ENCODE measurements at regions not wholly inside any gene's neighbourhood (a gene's known extent, or its start where the extent isn't known, plus 50 kb on each side); places are given as distances from the start of the nearest gene placed in this dataset.
"Not testable (repeated sequence)": the region's sequence is repeated elsewhere in the genome, so short reads cannot be mapped to it uniquely, and the experiment has no call there.

DNA sequence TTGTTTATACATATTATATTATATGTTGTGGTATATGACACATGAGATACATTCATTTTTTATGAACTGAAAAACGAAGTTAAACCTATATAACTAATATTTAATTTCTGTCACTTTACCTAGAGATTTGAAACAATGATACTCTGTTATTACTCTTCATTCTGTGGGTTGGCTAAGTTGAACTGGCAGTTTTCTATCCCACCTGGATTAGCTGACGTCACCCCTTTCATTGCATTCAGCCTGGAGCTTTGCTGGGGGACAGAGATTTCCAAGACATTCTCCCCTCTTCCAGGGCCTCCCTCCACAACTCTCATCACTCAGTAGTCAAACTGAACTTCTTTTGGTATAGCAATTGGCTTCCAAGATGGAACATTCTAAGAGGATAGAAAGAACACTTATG lies 309.2 kb upstream of the SATB1 start:
- no peak for DNase-seq (ENCODE audit: low read depth)

DNA sequence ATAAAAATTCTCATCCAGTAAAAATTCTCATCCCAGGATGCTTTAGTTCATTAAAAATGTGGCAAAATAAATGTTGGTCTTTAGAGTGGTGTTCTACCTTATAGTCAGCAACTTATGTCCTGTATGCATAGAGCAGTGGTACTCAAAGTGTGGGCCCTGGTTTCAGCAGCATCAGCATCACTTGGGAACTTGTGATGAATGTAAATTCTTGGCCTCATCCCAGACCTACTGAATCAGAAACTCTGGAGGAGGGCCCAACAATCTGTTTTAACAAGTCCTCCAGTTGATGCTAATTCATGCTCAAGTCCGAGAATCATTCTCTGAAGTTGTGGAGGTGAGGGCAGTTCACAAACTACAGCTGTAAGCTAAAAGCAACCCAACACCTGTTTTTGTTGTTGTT lies 307.3 kb upstream of the SATB1 start:
- DNase-seq (ENCODE audit: low read depth) = no peak

DNA sequence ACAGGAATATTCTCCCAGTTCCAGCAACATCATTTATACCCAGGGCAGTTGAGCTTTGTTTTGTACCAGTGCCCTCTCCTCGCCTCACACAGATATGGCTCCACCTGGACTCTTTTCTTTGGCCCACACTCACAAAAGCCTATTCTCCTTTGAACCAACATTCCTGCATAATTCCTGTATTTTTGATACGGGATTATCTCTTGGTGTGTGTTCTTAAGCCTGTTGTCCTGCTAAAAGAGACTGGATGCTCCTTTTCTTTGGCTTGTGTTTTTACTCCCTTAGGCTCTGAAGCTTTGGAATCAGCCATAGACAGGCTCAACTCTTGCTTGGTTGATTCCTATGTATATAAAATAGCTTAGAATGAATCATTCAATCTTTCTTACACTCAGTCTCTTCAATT lies 305.4 kb upstream of the SATB1 start:
- DNase-seq (ENCODE audit: low read depth) = no peak

DNA sequence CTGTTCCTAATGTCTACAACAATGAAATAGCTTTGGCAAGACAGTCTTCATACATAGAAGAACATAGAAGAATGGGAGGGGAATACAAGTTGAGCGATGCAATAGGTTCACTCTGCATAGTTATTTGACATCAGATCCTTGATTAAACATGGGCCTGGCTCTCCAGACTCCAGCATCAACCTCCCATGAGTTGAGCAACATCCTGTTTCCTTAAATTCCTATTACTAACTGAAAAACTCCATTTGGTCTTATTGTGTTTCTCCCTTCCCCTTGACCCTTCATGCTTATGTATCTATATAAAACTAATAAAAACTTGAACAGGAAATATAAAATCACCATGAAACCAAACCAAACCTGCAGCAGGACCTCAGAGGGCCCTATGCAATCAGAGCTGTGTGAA lies 304.5 kb upstream of the SATB1 start:
- DNase-seq (ENCODE audit: low read depth) = no peak

DNA sequence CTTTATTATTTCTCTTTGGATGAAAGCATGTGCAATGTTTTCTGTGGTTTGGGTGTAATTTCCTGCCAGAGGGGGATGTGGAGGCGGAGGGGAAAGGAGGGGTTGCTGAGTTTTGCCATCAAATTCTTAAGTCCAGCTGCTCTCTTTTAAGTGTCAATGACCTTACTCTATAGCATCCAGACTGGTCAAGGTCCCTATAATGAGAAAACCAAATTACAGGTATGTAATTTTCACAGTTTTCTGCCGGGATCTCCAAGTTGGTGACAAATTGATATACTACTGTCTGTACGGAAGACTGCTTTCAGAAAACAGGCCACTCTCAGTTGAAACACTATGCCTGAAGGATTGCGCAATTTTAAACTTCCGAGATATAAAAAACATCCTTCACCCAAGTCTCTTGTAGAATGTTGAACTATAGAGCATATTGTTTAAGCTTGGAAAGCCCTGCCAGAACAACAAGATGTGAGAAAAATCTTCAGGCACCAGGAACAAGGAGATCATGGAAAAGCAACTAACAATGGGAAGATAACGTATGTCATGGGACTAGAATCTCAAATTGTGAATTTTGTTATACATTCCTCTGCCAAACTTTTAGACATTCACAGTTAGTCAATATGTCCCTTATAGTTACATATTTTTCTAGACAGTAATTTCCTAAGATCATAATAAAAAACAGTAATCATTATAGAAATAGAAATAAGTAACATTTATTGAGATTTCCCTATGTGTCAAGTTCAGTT lies 300.7 kb upstream of the SATB1 start:
- no peak for DNase-seq (ENCODE audit: low read depth)

DNA sequence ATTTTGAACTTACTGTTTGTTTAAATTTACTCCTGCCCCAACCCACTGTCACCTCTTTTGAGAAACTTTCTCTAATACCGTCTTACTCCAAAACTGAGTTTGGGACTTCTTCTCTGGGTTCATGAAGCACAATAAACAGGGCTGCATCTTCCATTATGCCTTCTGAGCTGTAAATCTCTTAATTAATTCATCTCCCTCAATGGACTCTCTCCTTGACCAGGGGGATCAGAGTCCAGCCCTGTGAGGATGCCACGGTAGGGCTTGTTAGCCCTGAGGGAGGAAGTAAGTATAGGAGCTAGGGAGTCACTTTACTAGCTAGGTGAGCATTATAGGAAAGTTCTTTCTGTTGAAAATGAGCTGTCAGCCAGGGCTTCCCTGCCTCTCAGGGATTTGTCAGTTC lies 299.3 kb upstream of the SATB1 start:
- no peak for DNase-seq (ENCODE audit: low read depth)

DNA sequence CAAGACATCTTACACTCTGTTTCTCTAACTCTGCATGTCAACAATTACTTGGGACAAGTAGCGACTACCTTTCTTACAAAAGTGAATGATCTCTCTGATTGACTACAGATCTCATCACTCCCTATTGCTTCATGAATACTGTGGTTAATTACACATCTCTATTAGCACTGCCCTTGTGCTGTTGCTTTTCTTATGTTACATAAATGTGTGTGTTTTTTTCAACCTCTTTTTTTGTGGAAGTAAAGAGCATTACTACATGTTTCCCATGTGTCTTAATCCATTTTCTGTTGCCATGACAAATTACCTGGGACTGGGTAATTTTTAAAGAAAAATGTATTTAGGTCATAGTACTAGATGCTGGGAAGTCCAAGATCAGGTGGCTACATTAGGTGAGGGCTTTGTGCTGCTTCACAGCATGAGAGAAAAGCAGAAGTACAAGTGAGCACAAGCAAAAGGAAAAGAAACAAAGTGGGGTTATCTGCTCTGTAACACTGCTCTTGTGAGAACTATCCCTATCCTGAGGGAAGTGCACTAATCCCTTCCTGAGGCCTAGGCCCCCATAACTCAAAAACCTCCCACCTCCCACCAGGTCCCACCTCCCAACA lies 298.2 kb upstream of the SATB1 start:
- DNase-seq (ENCODE audit: low read depth) = no peak

DNA sequence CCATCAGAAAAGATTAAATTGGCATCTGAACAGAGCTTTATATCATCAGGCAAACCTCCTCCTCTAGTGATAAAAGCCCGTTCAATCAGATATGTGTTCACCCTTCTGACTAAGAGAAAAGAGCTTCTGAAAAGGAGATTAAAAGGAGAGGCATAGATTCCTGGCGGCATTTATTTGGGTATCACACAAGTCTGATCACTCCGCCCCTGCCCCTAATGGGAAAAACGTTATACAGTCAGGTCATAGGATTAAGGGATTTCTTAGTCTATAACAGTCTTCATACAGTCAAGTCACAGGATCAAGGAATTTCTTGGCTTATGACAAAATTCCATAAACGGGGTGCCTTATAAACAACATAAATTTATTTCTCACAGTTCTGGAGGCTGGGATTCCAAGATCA lies 295.4 kb upstream of the SATB1 start:
- DNase-seq (ENCODE audit: low read depth) = no peak

DNA sequence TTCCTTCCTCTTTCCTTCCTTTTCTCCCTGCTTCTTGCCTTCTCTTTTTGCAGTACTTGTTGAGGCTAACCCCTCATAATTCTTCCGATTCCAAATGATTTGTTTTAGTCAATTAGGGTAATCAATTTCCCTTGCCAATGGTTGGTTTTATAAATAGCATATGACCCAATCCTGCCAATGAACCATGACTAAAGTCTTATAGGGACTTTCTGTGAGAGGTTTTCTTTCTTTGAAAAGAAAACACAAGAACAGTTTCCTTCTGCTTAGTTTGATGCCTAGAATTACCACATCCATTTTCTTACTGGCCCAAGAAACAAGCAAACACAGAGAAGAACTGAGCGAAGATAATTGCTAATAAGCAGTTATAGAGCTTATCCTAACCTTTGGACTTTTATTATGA lies 292.5 kb upstream of the SATB1 start:
- DNase-seq (ENCODE audit: low read depth) = no peak

DNA sequence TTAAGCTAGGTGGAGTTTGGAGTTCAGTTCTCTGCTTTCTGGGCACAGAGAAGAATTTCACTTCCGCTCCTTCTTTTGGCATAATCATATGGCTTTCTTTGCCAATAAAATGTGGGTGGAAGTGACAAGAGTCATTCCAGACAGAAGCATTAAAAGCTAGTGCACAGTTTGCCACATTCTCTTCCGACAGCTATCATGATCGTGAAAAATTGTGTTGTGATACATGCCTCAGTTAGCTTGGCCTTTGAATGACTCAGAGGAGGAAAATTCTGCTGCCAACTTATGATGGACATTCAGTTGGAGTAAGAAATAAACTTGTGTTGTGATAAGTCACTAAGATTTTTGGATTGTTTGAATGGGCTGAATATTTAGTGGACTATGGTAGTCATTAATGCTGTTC lies 291.7 kb upstream of the SATB1 start:
- no peak for DNase-seq (ENCODE audit: low read depth)

DNA sequence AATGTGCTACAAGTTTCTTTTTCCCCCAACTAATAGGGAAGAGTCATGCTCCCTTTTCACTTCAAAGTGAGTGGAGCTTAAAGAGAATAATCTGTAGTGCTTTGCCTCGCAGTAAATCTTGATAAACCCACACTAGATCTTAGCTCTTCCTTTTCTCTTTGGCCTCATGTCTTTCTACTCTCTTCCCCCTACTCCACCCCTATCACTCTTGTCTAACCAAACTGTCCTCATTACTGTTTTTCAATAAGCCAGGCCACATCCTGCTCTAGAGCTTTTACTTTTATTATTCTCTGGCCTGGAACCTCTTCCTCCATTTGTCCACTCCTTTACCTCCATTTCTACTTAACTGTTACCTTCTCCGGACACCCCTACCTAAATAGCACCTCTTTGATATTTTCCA lies 291.0 kb upstream of the SATB1 start:
- no peak for DNase-seq (ENCODE audit: low read depth)

DNA sequence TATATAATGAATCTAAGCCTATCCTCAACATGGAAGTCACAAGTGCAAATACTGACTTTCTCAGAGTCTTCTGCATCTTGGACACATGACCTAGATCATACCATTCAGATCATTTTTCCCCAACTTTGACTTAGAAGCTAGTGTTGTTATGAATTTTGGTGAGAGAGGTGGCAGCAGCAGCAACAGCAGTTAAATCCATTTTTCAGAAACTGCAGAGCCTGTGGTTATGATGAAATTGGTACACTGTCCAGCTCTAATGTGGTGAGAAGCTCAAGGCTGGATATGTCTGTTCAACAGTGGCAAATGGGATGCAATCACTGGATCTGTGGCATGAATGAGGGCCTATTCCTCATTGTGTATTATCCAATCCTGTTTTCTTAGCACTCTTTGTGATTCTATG lies 290.1 kb upstream of the SATB1 start:
- DNase-seq (ENCODE audit: low read depth) = no peak

DNA sequence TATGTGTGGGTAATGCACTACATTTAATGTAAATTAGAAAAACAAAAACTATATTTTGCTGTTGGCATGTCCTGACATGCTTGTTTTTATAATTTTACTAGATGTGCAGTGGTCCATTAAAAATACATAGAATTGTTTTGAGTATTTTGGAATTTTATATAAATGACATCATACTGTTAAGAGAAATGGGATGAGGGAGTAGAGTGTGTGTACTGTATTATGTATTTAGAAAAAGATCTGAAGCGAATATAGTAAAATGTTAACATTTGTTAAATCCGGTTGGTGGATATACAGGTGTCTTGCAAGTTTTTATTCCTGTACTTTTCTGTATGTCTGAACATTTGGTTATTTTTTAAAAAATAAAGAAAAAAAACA lies 288.4 kb upstream of the SATB1 start:
- DNase-seq (ENCODE audit: low read depth) = no peak

DNA sequence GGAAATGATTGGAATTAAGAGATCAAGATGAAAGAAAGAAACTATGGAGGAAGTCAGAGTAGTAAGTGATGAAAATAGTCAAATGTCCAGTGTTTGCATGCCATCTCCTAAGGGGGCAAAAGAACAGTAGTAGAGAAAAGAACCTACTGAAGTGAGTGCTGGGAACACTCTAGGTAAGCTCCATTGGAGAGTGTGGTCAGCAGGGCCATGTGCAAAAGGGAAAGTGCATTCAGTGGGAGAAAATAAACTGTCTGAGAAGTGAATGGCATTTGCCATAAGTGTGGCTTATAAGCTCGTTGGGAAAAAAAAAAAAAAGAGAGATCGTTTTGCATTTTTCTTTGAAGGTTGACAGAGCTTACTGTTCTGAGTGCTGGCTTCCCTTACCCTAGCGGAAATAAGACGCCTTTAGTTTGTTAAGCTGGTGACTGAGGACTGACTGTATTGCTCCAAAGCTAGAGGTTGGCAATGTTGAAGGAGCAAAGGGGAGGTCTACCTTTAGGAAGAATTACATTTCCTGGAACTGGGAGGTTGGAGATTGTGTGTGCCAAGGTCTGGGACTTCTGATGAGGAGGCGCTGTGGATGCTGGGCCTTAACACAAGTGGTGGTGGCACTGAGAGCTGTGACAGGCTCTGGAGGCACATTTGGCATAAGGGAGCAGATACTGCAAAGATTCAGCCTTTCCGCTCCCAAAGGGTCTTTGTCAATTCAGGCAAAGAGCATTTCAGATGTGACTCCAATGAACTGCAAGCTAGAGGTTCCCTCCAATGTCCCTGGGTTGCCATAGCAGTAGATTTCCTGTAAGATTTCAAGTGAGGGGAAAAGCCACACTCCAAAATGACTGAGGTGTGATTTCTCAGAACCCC lies 287.8 kb upstream of the SATB1 start:
- no peak for DNase-seq (ENCODE audit: low read depth)

DNA sequence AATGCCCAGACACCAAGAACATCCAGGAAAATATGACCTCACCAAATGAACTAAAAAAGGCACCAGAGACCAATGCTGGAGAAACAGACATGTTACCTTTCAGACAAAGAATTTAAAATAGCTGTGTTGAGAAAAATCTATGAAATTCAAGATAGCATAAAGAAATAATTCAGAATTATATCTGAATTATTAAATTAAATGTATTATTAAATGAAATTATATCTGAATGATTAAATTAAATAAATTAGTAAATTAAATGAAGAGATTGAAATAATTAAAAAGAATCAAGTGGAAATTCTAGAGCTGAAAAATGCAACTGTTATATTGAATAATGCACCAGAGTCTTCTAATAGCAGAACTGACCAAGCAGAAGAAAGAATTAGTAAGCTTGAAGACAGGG lies 279.2 kb upstream of the SATB1 start:
- DNase-seq (ENCODE audit: low read depth) = no peak

DNA sequence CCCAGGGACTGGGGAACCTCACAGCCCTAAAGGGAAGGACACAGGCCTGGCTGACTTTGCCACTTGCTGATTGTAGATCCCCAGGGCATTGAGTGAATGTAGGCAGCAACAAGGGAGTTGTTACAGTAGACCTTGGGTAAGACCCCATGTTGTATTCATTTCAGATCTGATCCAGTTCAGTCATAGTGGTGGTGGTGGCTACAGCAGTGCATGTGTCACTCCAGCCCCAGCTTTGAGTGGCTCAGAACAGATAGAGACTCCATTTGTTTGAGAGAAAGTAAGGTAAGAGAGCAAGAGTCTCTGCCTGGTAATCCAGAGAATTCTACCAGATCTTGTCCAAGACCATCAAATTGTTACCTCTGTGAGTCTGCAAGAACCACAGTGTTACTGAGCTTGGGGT lies 278.7 kb upstream of the SATB1 start:
- no peak for DNase-seq (ENCODE audit: low read depth)

DNA sequence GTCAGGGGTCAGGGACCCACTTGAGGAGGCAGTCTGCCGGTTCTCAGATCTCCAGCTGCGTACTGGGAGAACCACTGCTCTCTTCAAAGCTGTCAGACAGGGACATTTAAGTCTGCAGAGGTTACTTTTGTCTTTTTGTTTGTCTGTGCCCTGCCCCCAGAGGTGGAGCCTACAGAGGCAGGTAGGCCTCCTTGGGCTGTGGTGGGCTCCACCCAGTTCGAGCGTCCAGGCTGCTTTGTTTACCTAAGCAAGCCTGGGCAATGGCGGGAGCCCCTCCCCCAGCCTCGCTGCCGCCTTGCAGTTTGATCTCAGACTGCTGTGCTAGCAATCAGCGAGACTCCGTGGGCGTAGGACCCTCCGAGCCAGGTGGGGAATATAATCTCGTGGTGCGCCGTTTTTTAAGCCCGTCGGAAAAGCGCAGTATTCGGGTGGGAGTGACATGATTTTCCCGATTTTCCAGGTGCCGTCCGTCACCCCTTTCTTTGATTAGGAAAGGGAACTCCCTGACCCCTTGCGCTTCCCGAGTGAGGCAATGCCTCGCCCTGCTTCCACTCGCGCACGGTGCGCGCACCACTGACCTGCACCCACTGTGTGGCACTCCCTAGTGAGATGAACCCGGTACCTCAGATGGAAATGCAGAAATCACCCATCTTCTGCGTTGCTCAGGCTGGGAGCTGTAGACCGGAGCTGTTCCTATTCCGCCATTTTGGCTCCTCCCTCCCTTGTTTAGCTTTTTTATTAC lies 268.6 kb upstream of the SATB1 start:
- not testable (repeated sequence) for DNase-seq (ENCODE audit: low read depth)

DNA sequence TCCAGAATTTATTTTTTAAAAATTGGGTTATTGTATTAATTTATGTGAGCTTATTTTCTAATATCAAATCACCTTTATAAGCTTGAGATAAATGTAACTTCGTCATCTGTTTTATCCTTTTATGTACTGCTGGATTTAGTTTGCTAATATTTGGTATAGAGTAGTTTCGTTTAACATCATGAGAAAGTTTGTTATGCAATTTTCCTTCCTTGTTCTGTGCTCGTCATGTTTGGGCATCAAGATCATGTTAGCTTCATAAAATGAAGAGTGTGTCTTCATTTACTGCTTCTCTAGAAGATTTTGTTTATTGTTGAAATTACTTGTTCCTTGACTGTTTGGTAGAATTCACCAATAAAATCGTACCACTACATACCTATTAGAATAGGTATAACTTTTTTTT lies 262.1 kb upstream of the SATB1 start:
- no peak for DNase-seq (ENCODE audit: low read depth)

DNA sequence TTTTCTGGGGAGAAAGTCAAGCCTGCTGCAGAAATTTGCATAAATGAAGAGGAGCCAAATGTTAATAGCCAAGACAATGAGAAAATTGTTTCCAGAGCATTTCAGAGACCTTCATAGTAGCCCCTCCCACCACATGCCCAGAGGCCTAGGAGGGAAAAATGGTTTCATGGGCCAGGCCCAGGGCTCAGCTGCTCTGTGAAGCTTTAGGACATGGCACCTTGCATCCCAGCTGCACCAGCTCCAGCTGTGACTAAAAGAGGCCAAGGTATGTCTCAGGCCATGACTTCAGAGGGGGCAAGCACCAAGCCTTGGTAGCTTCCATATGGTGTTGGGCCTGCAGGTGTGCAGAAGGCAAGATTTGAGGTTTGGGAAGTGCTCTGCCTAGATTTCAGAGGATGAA lies 258.8 kb upstream of the SATB1 start:
- DNase-seq (ENCODE audit: low read depth) = no peak

DNA sequence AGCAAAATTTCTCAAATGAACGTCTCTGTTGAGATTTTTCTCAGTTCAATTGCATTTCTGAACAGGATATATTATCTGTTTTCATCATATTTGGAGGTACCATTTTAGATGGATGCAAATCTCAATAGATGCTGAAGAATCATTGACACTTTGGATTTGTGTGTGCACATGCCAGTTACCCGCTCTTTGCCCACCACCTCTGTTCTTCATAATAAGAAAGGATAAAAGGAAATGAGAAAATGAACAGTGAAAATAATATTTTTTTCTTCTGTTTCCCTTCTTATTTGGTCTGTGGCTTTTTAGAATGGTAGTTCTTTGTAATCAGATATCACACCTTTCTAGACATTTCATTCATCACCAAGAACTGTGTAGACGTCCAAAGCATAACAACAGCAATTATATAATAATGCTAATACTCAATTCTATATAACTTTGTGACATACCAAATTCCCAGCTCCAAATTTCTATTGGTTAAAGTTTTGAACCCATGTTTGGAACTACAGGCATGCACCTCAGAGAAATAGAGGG lies 256.7 kb upstream of the SATB1 start:
- no peak for DNase-seq (ENCODE audit: low read depth)

DNA sequence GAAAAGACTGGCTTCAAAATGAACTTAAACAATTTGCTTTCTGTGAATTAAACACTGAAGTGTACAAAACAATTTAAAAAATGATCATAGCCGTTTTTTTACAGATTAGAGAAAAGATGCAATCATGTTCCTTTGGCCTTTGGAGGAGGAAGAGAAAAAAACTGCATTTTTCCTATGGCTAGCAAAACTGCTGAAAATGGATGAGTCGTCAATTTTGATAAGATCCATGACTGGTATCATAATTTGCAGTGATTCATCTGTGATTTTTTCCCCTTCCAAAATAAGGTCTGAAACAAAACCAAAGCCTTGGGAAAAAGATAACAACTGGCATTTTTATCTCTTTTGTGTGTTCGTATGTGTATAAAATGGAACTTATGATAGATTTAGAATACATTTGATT lies 255.6 kb upstream of the SATB1 start:
- no peak for DNase-seq (ENCODE audit: low read depth)

DNA sequence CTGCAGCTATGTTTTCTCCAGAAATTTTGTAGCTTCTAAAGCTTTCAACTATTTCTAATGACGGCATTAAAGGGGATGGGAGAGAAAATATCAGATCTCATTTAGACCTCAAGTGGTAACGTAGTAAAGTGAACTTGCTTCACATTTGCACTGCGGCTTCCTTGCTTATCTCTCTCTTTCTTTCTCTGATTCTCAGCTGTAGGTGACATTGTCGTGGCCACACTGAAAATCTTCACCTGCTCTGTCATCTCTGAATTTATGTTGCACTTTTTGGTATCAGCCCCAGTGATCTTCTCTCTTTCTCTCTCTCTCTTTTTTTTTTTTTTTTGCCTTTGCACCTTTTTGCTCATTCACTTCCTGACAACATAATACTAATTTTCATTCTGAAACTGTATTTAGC lies 254.1 kb upstream of the SATB1 start:
- no peak for DNase-seq (ENCODE audit: low read depth)

Data from ELR (cell line).